K562 (cell line): ENCODE measurements at regions not wholly inside any gene's neighbourhood (a gene's known extent, or its start where the extent isn't known, plus 50 kb on each side); places are given as distances from the start of the nearest gene placed in this dataset.

Source experiments
- ARNT ChIP-seq, 2 experiments: fragments of 450-650 bp; IDR thresholded peaks; 2 replicates each; pipeline ENCODE4 v1.6.1; 2016; ENCODE audit warnings: mild to moderate bottlenecking in 1 of 2
- C11orf30 ChIP-seq: fragments of 450-650 bp; IDR thresholded peaks from 2 replicates; pipeline ENCODE4 v1.6.1; 2016; ENCODE audit warnings: low read depth, mild to moderate bottlenecking
- CHCHD3 ChIP-seq: fragments of 250-450 bp; sonication (Bioruptor Pico); IDR thresholded peaks from 2 replicates; pipeline ENCODE4 v2.1.2; 2022; ENCODE audit warnings: mild to moderate bottlenecking
- CHD7 ChIP-seq: fragments of 200-600 bp; sonication (generic); IDR thresholded peaks from one replicate; pipeline ENCODE4 v1.6.1; 2012; ENCODE audit warnings: mild to moderate bottlenecking, low read depth, low read length, inconsistent platforms
- ELF1 ChIP-seq: fragments of 200-800 bp; sonication (Bioruptor generic); IDR thresholded peaks from 2 replicates; pipeline ENCODE4 v1.6.1; 2016; ENCODE audit warnings: missing genetic modification characterization, missing compliant biosample characterization
- MAFF ChIP-seq: IDR thresholded peaks from 2 replicates; pipeline ENCODE4 v1.6.1; 2012; ENCODE audit warnings: low read length, improper control_type of control experiment
- MAFG ChIP-seq: fragments of 450-650 bp; conservative IDR thresholded peaks from 2 replicates; pipeline ENCODE4 v1.6.1; 2016; ENCODE audit warnings: missing genetic modification characterization, missing compliant biosample characterization
- MAFK ChIP-seq: IDR thresholded peaks from 2 replicates; pipeline ENCODE4 v1.6.1; 2011; ENCODE audit warnings: low read length, improper control_type of control experiment
- RB1 ChIP-seq: fragments of 450-650 bp; IDR thresholded peaks from 2 replicates; pipeline ENCODE4 v1.6.1; 2017; ENCODE audit warnings: low read depth, mild to moderate bottlenecking
- RBM25 ChIP-seq: fragments of 200-400 bp; formaldehyde crosslinking; IDR thresholded peaks from 2 replicates; pipeline ENCODE4 v1.6.1; 2018; ENCODE audit warnings: low read length, low read depth, moderate library complexity; ENCODE audit not compliant: severe bottlenecking
- TSC22D4 ChIP-seq: fragments of 450-650 bp; IDR thresholded peaks from 2 replicates; pipeline ENCODE4 v1.6.1; 2016; ENCODE audit warnings: missing genetic modification characterization, missing biosample characterization, control low read depth
- ZBTB9 ChIP-seq: fragments of 450-650 bp; formaldehyde crosslinking; IDR thresholded peaks from 2 replicates; pipeline ENCODE4 v1.4.0; 2020; ENCODE audit warnings: mild to moderate bottlenecking, moderate library complexity
- ZNF253 ChIP-seq: fragments of 250-450 bp; sonication (Bioruptor Pico); conservative IDR thresholded peaks from 2 replicates; pipeline ENCODE4 v1.6.1; 2021; ENCODE audit warnings: mild to moderate bottlenecking

GRCh38 chr10:10804061-10804460 is 213.6 kb upstream of the CELF2 start (continued):
- TF ChIP-seq CHD7 (no peak), TSC22D4 (tag) (no peak), ELF1 (tag) (no peak), MAFG (tag) (peak; percentile 43; the same call in 1 of the 2 replicates), MAFF (peak; percentile 35), CHCHD3 (no peak), ZNF253 (CRISPR knock-in tag) (no peak), C11orf30 (peak; percentile 35), ZBTB9 (CRISPR knock-in tag) (no peak), RBM25 (no peak), RB1 (no peak), ARNT (IDR thresholded peaks at IDR 0.05) (no peak), MAFK (0 out of 2 replicates have a peak, but pooled peaks have one; percentile 4)
